Muscle layer of duodenum (tissue), 2 donors: ENCODE measurements at regions not wholly inside any gene's neighbourhood (a gene's known extent, or its start where the extent isn't known, plus 50 kb on each side); places are given as distances from the start of the nearest gene placed in this dataset.
"Not testable (repeated sequence)": the region's sequence is repeated elsewhere in the genome, so short reads cannot be mapped to it uniquely, and the experiment has no call there.

Experiments used
- H3K27ac ChIP-seq: one replicate; pipeline ENCODE4 v1.7.0; 2013; ENCODE audit warnings: mild to moderate bottlenecking, low read length
- H3K27me3 ChIP-seq: one replicate; pipeline ENCODE4 v1.7.0; 2013; ENCODE audit warnings: low read depth, mild to moderate bottlenecking, control low read depth, low read length
- H3K36me3 ChIP-seq, 2 donors: one replicate each; pipeline ENCODE4 v1.7.0; 2013; ENCODE audit warnings: low read length in 2 of 2, control low read depth in 1 of 2, mild to moderate bottlenecking in 1 of 2; ENCODE audit not compliant: insufficient read depth in 2 of 2, control insufficient read depth in 1 of 2
- H3K4me1 ChIP-seq, 2 donors: one replicate each; pipeline ENCODE4 v1.7.0; 2013; ENCODE audit warnings: low read length in 2 of 2, mild to moderate bottlenecking in 2 of 2, control low read depth in 1 of 2, moderate library complexity in 1 of 2; ENCODE audit not compliant: insufficient read depth in 2 of 2, control insufficient read depth in 1 of 2
- H3K4me3 ChIP-seq, 2 donors: one replicate each; pipeline ENCODE4 v1.7.0; 2013; ENCODE audit warnings: low read length in 2 of 2, low read depth in 1 of 2, mild to moderate bottlenecking in 1 of 2
- H3K9me3 ChIP-seq, 2 donors: one replicate each; pipeline ENCODE4 v1.7.0; 2013; ENCODE audit warnings: low read length in 2 of 2, control low read depth in 1 of 2, mild to moderate bottlenecking in 1 of 2; ENCODE audit not compliant: control insufficient read depth in 1 of 2
- donor health status: healthy.

DNA sequence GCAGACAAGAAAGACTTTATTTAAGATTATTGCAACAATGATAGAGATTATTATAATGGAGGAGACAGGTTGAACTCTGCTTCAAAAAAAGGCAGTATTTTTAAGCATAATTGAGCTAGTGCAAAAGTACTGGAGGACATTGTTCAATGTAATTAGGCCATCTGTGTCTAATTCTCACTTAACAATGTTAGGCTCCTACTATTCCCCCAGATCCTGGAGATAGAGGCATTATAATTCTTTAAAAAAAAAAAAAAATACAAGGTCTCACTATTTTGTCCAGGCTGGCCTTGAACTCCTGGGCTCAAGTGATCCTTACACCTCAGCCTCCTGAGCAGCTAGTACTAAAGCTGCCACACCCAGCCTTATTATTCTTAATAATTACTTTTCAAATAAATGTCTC is 193.4 kb upstream of the NUDT12 start:
- H3K9me3 ChIP-seq: no peaks in the 10 kb centered on the region
- H3K4me1 ChIP-seq: no peaks in the 10 kb centered on the region
- H3K36me3 ChIP-seq: no peaks in the 10 kb centered on the region
- no peaks in the 10 kb centered on the region for H3K27me3 ChIP-seq
- no peak overlapping the region for H3K27ac ChIP-seq
- H3K4me3 ChIP-seq: no peak overlapping the region

DNA sequence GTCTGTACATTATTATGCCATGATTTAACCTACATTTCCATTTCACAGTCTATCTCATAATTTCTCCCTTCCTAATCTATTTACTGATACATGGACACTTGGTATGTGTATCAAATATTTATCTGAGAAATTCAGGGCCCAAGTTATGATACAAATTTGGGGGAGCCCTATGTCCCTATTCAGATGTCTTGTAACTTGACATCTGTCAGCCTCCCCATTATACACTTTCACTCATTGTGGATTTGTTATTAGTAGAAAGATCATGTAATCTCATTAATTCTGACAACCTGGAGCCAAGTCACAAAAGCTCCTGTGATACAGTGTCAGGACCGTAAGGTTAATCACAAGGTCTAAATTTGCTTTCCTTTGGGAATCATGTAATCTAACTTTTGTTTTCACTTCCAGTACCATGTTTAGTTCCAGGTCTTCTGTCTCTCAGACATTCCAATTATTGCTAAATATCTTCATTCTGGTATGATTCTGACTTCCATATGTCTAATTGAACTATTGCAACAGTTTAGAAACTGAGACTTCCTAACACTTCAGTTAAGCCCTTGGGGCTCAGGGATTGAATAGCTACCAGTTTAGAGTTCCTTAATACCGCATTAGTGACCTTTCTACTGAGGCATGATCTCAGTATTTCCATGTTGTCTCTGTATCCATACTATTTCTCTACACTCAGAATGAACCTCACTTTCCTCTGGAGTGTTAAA is 182.9 kb upstream of the NUDT12 start:
- Histone ChIP-seq H3K4me3 (no peak overlapping the region), H3K27me3 (no peaks in the 10 kb centered on the region), H3K27ac (no peak overlapping the region), H3K4me1 (no peaks in the 10 kb centered on the region), H3K9me3 (no peaks in the 10 kb centered on the region), H3K36me3 (no peaks in the 10 kb centered on the region)

DNA sequence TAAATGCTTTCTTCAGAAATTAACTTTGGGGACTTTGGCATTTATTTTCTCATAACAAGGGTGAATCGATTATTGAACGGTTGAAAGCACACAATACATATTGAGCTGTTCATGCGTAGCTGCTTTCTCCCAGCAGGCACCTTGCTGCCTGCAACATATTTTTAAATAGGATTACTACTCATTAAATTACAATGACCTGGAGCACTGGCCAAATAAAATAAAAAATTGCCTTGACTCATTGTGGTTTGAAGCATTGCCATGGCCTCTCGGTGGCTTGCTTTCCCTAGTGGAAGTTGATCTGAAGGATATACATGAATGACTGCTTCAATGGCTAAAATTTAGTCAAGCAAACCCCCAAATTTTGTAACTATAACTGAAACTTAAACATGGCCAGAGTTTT is 181.6 kb upstream of the NUDT12 start:
- Histone ChIP-seq H3K27me3 (no peaks in the 10 kb centered on the region), H3K4me3 (no peak overlapping the region), H3K4me1 (no peaks in the 10 kb centered on the region), H3K36me3 (no peaks in the 10 kb centered on the region), H3K9me3 (no peaks in the 10 kb centered on the region), H3K27ac (no peak overlapping the region)

DNA sequence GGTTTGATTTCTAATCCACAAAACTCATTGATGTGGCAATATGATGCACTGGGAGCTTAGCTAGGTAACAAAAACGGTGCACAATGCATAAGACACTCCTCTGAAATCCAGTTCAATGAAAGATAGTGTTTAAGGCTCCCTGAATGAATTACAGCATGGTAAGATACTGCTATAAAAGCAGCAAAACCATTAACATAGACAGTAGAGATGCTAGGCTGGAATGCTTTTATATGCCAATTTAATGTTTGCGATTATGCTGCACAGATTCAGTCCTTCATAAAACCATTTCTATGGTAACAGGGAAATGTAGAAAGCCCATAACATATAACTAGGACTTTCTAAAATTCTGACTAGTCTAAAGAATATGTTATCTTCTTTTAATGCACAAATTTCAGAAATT is 180.8 kb upstream of the NUDT12 start:
- Histone ChIP-seq H3K4me1 (no peaks in the 10 kb centered on the region), H3K36me3 (no peaks in the 10 kb centered on the region), H3K27ac (no peak overlapping the region), H3K4me3 (no peak overlapping the region), H3K27me3 (no peaks in the 10 kb centered on the region), H3K9me3 (no peaks in the 10 kb centered on the region)

DNA sequence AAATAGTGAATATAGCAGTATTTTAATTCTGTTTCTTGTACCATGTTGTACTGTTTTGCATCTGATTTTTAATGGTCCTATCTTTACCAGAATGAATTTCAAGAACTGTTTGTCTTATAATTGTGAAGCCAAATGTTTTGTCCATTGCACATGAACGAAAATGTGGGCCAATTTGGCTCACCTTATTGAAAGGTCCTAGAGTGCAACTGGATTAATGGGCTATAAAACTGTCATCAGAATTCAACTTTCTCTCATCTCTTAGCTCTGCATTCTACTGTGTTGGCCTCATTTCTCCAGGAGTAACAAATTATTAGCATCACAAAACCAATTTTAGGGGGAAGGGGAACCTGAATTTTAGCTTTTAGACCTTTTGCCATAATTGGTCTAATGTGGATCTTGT is 179.4 kb upstream of the NUDT12 start:
- no peaks in the 10 kb centered on the region for H3K27me3 ChIP-seq
- no peak overlapping the region for H3K4me3 ChIP-seq
- H3K27ac ChIP-seq: no peak overlapping the region
- H3K36me3 ChIP-seq: no peaks in the 10 kb centered on the region
- no peaks in the 10 kb centered on the region for H3K4me1 ChIP-seq
- H3K9me3 ChIP-seq: no peaks in the 10 kb centered on the region

DNA sequence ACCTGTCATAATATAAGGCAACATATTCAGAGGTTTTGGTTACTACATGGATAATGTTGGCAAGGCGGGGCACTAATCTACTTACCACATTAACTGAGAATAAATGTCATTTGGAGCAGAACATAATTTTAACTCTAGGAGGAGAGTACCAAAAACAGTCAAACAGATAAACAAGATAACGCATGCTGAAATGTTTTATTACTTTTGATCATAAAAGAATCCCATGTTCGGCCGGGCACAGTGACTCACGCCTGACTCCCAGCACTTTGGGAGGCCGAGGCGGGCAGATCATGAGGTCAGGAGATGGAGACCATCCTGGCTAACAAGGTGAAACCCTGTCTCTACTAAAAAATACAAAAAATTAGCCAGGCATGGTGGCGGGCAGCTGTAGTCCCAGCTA is 173.8 kb upstream of the NUDT12 start:
- not testable (repeated sequence) for H3K36me3 ChIP-seq, H3K4me3 ChIP-seq, H3K27me3 ChIP-seq, H3K4me1 ChIP-seq, H3K27ac ChIP-seq, H3K9me3 ChIP-seq

DNA sequence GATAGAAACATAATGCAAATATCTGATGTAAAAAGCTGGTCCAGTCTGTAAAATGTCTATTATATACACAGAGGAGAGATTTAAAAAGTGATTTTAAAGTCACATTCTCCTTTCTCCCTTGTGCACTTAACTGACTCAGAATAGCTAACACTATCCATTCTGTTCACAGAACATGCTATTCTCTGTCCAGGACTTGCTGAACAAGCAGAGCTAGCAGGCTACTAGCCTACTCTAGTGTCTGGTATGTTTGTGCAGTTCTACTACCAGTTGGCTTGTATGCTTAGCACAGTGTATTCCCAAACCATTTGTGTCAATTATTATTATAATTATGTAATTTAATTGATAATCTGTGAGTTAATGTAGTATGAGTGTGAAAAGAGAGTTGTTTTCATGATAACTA is 161.7 kb upstream of the NUDT12 start:
- Histone ChIP-seq H3K27me3 (no peaks in the 10 kb centered on the region), H3K4me3 (no peak overlapping the region), H3K36me3 (no peaks in the 10 kb centered on the region), H3K27ac (no peak overlapping the region), H3K4me1 (no peaks in the 10 kb centered on the region), H3K9me3 (peaks cover 0 to 7% of the 10 kb centered on the region in 2 donors)

DNA sequence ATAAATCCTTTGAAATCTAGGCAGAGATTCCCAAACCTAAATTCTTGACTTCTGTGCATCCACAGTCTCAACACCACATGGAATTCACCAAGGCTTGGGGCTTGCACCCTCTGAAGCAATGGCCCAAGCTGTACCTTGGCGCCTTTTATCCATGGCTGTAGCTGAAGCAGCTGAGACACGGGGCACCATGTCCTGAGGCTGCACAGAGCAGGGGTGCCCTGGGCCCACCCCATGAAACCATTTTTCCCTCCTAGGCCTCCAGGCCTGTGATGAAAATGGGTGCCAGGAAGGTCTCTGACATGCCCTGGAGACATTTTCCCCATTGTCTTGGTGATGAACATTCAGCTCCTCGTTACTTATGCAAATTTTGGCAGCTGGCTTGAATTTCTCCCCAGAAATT is 158.6 kb upstream of the NUDT12 start:
- Histone ChIP-seq H3K27ac (no peak overlapping the region), H3K9me3 (peaks cover 0 to 7% of the 10 kb centered on the region in 2 donors), H3K4me1 (no peaks in the 10 kb centered on the region), H3K27me3 (no peaks in the 10 kb centered on the region), H3K4me3 (no peak overlapping the region), H3K36me3 (no peaks in the 10 kb centered on the region)

DNA sequence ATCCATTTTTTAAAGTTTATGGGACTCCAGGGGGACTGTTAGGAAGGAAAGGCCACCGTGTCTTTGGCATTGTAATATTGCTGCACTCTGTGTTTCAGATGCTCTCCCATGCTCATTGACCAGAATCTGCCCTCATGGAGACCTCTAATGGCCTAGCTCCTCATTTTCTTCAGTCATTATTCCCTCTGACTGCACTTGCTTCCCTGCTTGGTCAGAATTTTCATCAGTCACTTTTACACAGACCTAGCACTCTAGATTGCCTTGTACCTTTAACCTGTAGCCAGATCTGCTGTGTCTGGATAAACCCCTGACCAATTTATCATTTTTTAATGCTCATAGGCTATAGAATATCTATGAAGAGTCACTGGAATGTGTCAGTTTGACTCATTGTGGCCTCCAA is 155.5 kb upstream of the NUDT12 start:
- H3K27ac ChIP-seq: no peak overlapping the region
- peaks cover 0 to 7% of the 10 kb centered on the region in 2 donors for H3K9me3 ChIP-seq
- H3K27me3 ChIP-seq: no peaks in the 10 kb centered on the region
- H3K4me1 ChIP-seq: no peaks in the 10 kb centered on the region
- no peaks in the 10 kb centered on the region for H3K36me3 ChIP-seq
- no peak overlapping the region for H3K4me3 ChIP-seq

DNA sequence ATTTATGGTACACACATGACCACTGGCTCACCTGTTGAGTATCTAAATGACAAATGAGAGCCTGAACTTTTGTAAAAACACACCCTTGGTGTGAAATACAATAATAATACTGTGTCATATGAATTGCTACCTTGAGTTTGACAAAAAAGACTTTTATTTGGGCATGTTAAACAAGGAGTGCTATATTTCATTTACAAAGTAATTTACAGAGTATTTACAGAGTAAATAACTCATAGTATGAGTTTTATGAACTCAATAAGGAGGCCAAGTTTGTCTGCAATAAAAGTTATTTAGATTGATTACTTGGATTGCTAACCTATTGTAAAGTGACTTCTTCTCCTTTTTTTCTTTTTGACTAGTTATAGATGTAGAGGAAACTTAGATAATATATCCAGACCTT is 146.0 kb upstream of the NUDT12 start:
- no peak overlapping the region for H3K27ac ChIP-seq
- H3K4me1 ChIP-seq: no peaks in the 10 kb centered on the region
- no peaks in the 10 kb centered on the region for H3K36me3 ChIP-seq
- no peaks in the 10 kb centered on the region for H3K27me3 ChIP-seq
- no peak overlapping the region for H3K4me3 ChIP-seq
- no peaks in the 10 kb centered on the region for H3K9me3 ChIP-seq

DNA sequence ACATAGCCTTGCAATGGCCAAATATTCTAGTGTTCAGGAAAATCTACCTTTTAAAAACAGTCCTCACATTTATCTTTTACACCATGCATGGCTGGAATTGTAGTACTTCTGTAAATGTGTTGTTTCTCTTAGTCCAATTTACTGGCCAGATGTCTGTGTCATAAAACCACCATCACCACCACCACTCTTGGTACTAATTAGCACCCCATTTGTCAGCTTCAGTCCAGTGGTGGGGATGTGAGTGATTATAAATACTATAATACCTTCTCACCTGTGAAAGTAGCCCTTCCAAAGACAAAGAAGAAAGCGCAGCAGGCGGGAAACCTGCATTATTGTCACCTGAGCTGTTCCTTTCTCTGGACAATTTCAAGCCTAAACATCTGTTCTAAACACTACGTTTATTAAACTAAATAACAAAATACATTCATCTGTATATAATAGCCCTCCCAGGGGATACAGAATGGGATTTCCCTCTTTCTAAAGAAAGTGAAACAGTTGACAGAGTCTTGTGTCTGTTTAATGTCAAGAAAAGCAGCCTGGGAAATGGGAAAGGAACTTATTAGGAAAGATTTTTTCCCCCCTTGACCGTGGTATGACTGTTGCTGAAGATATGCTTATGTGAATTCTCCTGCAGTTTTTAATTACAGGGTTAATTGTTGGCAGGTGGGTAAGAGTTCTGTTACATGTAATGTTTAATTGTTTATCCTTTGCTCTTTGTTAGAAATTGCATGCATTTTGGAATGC is 144.5 kb upstream of the NUDT12 start:
- Histone ChIP-seq H3K9me3 (no peaks in the 10 kb centered on the region), H3K36me3 (no peaks in the 10 kb centered on the region), H3K4me3 (no peak overlapping the region), H3K27ac (no peak overlapping the region), H3K4me1 (no peaks in the 10 kb centered on the region), H3K27me3 (no peaks in the 10 kb centered on the region)

DNA sequence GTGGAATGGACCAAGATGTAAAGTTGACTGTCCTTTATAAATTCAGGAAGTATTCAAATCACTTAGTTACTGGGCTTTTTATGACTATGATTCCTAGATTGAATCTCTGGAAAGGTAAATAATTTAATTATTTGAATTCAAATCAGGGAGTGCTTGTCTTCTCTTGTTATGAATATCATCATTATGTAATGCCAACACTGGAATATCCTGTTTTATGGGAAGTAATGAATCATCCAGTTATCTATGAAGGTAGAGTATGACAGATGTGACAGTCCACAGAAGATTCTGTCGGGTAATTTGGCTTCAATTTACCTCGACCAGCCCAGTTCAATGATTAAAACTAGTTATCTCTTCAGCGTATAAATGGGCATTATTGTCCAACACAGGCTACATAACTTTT is 141.0 kb upstream of the NUDT12 start:
- H3K4me3 ChIP-seq: no peak overlapping the region
- H3K4me1 ChIP-seq: no peaks in the 10 kb centered on the region
- no peaks in the 10 kb centered on the region for H3K36me3 ChIP-seq
- H3K27ac ChIP-seq: no peak overlapping the region
- H3K27me3 ChIP-seq: no peaks in the 10 kb centered on the region
- H3K9me3 ChIP-seq: no peaks in the 10 kb centered on the region
